HG02763 (cell line): ENCODE measurements at regions not wholly inside any gene's neighbourhood (a gene's known extent, or its start where the extent isn't known, plus 50 kb on each side); places are given as distances from the start of the nearest gene placed in this dataset.
"Not testable (repeated sequence)": the region's sequence is repeated elsewhere in the genome, so short reads cannot be mapped to it uniquely, and the experiment has no call there.

ENCODE experiments used
- ATAC-seq: cut with Tn5 transposase; IDR thresholded peaks from one replicate; pipeline ENCODE4 v1.9.1; 2021; ENCODE audit warnings: mild to moderate bottlenecking, moderate library complexity; ENCODE audit not compliant: unreplicated experiment

DNA sequence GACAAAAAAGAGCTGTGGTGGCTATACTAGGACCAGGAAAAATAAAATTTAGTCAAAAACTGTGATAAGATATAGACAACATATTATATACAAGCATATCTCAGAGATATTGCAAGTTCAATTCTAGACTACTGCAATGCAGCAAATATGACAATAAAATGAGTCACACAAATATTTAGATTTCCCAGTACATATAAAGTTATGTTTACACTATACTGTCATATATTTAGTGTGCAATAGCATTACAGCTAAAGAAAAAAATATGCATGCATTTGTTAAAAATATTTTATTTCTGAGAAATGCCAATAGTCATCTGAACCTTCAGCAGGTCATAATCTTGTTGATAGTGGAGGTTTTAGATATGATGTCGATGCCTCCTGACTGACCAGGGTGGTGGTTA lies 72.1 kb downstream of the AKR1C4 start:
- ATAC-seq, result no peak

- no peak for ATAC-seq
Observed at GRCh38 chr10:5269791-5270190, 73.2 kb downstream of the AKR1C4 start.

DNA sequence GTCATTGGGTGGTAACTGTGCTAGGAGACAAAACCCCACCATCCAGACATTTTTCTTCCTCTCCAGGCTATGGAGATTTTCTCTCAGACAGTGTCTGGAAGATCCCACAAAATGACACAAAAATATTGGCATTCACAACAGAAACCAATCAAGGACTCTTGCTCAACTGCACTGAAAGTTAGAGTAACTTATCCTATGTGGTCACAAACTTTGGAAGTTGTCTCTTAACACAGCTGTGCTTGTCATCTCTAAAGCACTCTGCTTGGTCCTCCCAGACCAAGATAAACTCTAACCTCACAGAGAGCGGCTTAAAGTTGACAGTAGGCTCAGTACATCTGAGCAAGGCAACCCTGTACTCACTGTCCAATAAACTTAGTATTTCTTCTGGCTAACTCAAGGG lies 74.9 kb downstream of the AKR1C4 start:
- no peak for ATAC-seq

- no peak for ATAC-seq
Observed at GRCh38 chr10:5272065-5272803, 75.6 kb downstream of the AKR1C4 start.

GRCh38 chr10:5274795-5275194 lies 78.2 kb downstream of the AKR1C4 start:
- no peak for ATAC-seq

DNA sequence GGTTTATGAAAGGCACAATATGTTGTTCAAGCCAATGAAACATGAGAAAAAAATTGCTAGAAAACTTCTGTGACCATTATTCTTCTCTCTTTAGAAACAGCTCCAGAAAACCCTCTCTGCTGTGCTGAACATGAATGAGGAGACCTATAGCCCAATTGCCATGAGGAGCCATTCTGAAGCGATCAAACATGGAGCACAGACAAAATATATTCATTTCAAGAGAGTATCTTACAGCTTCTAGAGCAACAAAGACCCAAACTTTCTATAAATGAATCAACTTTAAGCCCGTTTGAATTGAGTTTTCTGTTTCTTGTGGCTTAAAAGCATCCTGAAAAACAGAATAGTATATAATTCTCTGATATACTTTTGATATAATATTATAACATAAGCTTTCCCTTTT lies 83.4 kb upstream of the UCN3 start:
- no peak for ATAC-seq

- no peak for ATAC-seq
Observed at GRCh38 chr10:5282137-5282536, 82.6 kb upstream of the UCN3 start.

DNA sequence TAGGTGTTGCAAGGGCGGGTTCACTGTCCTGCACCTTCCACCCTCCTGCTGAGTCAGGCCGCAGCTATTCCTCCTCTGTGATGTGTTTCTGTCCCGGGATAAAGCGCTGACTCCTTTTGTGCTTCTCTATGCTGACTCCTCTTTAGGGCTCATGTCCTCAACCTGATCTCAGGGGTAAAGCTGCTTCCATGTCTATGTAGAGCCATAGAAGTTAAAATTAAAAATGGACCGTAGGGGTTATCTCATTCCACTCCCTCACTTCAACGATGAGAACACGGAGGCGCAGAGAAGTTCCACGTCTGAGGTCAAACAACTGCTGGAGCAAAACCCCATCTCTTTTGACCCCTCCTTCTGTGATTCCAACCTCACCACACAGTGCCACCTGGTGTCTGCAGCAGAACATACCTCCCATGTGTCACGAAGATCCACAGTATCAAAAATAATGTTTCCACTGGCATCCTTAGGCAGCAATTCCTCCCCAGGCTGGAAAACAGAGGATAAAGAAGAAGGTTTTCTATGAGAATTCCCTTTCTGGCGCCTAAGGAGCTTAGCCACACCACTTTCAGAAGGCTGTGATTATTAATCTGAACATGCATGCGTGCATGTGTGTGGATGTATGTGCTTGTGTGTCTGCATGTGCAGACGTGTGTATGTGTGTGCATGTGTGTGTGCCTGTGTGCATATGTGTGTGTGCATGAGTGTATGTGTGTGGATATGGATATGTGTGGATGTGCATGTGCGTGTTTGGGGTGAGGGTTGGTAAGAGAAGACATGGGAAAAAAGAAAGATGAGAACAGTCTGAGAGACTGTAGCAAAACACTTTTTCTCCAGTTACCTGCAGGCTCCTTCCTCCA lies 81.2 kb upstream of the UCN3 start:
- ATAC-seq, result peak; percentile 63

GRCh38 chr10:5284311-5285057 lies 80.3 kb upstream of the UCN3 start:
- ATAC-seq, result peak; percentile 51

GRCh38 chr10:5285186-5285585 lies 79.6 kb upstream of the UCN3 start:
- ATAC-seq, result no peak

DNA sequence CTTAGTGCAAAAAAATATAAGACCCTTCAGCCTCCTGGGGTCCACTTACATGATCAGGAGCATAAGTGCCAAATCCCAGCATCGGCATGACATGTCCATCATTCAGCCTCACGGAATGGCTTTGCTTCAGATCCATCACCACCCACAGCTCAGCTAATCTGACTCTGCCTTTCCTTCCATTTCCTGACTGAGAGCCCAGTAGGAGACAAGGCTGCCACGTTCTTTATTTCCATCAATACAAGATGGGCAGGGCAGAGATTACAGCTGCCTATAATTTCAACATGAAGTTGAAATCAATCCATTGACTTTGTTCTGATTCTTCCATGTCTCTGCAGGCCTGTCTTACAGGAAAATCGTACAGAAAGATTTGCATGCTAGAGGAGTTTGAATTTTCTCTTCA lies 76.4 kb upstream of the UCN3 start:
- no peak for ATAC-seq

- not testable (repeated sequence) for ATAC-seq
Observed at GRCh38 chr10:5289228-5289627, 75.5 kb upstream of the UCN3 start.

GRCh38 chr10:5291501-5292195 lies 73.1 kb upstream of the UCN3 start:
- no peak for ATAC-seq

- no peak for ATAC-seq
Observed at GRCh38 chr10:5292196-5292735, 72.5 kb upstream of the UCN3 start.

- ATAC-seq, result not testable (repeated sequence)
Observed at GRCh38 chr10:5292970-5293369, 71.8 kb upstream of the UCN3 start.

DNA sequence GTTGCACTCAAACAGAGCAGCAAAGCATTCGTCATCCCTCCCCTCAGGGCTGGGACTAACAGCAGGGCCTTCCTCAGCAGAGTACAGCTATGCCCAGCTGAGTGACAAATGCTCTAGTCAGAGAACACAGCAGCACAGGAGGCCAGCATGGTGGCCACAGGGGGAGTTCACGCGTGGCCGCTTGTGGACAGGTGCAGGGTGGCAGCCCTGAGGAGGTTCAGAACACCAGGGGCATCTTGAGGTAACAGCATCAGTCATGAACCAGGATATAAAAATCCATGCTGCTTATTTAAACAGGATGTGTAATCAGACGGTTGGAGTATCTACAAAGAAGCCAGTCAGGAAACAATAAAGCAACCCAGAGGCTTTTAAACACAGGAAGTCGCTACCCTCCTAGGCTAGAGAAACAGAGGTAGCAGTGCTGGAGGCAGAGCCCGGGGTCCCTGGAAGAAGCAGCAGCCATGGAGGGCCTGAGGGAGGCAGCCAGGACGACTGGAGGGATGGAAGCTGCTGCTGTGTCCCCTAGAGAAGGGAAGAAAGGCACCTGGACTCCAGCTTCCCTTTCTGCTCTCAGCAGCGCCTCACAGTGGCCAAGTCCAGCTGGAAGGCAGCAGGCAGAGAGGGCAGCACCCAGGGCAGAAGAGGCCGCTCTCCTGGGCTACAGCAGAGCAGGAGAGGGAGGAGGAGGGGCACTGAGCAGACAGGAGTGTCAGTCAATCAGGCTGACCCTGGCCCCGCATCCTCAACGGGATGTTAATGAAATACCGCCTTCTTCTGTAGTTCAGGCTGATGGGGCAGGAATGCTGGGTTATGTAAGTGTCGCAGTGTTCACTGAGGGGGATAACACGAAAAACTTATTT lies 70.8 kb upstream of the UCN3 start:
- ATAC-seq, result no peak

- ATAC-seq, result no peak
Observed at GRCh38 chr10:5297466-5297865, 67.3 kb upstream of the UCN3 start.

DNA sequence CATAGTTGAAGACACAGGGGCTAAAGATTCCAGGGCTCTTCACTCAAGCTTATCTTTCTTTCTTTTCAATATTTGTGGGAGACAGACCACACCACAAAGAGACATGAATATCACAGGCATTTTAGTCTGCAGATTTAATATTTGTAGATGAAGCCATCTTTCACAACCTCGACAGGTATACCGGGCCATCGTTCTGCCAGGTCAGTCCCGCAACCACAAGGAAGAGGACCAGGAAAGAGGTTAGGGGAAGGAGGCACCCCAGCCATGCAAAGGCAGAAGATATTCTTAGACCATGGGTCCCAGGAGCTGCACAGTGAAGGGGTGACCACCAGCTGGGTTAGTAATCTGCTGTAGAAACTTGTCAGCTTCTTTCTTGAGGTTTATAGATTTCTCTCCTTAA lies 66.8 kb upstream of the UCN3 start:
- ATAC-seq, result no peak

DNA sequence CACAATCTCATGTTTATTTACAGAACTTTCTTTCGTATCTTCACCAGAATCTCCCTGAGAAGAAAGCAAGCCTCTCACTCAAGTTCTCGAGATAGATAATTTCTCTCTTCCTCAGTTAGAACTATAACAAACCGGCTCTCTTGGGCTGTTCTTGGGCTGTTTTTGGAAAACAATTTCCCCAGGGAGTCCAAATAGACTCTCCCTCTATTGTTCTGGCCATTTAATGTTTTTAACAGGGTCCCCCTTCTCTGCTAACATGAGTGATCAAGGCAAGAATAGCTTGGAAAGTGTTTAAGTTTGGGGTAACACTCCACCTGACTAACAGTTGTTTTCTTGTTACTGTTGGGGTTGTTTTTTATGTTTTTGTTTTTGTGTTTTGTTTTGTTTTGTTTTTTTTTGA lies 64.8 kb upstream of the UCN3 start:
- ATAC-seq, result no peak

DNA sequence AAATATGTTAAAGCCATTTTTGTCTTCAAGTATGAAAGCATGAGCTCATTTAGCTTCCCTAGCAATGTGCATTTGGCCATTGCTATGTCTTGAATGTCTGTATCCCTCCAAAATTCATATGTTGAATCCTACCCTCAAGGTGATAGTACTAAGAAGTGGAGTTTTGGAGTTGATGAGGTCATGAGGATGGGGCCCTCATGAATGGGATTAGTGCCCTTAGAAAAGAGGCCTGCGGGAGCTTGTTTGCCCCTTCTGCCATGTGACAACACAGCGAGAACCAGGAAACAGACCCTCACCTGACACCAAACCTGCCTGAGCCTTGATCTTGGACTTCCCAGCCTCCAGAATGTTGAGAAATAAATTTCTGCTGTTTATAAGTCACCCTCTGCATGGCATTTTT lies 61.3 kb upstream of the UCN3 start:
- no peak for ATAC-seq
